COLO829 (cell line): ENCODE measurements at regions not wholly inside any gene's neighbourhood (a gene's known extent, or its start where the extent isn't known, plus 50 kb on each side); places are given as distances from the start of the nearest gene placed in this dataset.

Experiments
- DNase-seq: peaks from one replicate; pipeline ENCODE4 v3.0.0; 2012; ENCODE audit warnings: low spot score

DNA sequence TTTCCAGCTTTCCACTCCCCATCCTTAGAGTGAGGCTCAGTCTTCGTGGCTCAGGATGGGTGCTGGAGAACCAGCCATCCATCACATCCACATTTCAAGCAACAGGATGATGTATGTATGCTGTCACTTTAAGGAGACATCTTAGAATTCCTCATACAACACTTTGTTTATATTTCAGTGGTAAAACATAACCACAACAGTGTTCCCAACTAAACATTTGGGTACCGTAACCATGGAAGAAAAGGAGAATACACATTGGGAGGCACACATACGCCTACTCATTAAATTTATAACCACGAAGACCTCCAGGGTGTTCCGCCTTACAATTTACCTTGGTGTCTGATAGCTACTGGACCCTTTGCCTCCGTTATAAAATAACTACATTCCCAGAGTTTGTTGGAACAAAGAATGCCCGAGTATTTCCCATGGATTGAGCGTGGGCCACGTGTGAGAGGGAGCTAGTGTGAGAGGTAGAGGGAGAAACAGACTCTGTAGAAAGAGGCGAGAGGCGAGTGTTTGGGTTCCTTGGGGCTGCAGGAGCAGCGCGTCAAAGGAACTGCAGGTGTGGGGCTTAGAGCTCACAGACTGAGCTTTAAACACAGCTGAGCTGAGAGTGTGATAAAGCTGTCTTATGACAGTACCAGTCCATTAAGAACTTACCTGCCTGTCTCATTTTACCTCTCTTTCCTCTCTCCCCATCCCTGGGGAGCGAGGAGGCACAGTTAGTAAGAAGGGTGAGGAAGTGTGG is 111.5 kb upstream of the USP24 start:
- DNase-seq, result no peak

DNA sequence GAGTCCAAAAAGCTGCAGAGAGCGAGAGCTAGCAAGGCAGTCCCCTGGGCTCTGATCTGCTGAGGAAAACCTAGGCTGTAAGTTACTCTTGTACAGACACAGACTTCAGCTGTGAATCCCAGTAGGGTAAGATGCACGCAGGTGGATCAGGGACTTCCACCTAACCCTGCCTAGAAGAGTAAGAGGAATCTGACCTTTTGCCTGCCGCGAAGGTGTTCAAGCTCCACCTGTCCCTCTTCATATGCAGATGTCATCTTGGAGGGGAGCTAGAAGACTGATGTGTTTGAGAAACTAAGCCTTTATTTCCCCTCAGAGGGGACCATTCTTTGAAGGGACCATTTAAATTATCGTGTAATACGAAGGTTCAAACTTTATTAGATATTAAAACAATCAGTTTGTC is 108.6 kb upstream of the USP24 start:
- DNase-seq, result no peak

DNA sequence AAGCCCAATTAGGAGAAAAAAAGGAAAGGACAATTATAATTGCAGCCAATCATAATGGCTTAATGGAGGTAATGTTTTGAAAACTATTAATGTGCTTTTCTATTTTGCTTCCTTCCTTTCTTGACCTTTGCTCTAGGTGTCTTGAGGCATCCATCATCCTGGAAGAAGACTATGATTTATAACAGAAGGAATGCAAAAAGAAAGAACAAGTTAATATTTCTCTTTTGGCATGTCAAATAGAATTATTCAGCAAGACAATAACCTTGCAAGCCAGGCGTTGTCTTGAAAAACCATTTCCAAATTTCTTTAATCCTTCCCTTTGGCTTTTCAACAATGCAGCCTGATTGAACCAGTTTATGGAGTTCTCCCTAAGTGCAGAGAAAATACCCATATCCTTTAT is 107.7 kb upstream of the USP24 start:
- DNase-seq, result no peak

DNA sequence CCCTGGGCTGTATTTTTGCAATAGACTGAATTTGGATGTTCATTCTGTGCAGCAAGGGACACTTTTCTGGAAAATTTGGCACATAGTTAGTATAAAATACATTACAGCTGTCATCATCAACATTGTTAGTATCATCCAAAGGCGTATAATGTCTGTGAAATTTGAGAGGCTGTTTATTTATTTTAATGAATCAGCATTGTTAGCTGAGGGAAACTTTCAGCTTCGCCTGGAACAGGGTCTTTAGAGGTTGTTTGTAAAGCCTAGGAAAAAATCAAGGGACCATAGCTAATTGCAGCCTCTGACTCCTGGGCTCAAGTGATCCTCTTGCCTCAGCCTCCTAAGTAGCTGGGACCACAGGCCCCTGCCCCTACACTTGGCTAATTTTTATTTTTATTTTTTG is 106.8 kb upstream of the USP24 start:
- DNase-seq, result no peak

DNA sequence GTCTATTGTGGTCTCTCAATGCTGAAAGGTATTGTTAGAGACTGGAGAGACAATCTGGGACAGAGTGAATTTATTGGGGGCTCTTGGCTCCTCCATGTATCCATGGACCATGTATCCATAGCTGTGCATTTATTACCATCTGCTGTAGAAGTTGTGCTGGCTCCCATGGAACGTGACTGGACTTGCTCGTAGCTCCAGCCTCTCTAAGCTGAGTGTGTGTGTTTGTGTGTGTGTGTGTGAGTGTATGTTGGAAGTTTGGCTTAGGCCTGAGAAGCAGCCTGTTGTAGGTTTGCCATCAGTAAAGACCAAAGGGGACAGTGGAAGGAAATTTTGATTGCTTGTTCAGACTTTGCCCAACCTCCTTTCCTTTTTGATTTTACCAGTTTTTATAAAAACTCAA is 105.7 kb upstream of the USP24 start:
- no peak for DNase-seq

DNA sequence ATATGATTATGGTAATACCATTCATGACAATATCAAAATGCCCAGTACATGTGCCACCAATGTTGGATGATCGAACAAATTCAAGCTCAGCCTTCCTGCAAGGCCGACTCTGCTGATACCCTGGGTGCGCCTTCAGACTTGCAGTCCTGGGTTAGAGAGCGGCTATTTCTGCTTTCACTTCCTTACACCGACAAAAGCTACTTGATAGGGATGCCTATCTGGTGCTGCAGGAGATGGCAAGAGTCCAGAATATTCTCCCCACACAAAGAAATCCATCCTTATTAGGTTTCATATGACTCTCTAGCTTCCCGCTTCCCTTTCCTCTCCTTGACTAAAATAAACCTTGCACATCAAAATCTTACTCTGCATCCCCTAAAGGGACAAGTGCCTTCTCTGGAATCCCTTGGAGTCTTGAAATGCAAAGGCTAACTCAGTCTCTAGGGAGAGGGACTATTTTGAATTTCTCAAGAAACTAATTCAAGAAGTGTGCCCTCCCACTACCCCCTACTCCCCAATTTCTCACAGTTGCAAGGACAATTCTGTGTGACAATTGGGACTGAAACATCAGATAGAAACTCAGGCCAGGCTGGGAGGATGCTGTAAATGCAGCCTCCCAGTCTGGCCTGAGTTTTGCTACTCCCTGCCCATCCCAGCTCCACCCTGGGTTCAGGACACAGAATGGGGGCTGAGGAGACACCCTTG is 103.1 kb upstream of the USP24 start:
- peak; percentile 16 for DNase-seq

DNA sequence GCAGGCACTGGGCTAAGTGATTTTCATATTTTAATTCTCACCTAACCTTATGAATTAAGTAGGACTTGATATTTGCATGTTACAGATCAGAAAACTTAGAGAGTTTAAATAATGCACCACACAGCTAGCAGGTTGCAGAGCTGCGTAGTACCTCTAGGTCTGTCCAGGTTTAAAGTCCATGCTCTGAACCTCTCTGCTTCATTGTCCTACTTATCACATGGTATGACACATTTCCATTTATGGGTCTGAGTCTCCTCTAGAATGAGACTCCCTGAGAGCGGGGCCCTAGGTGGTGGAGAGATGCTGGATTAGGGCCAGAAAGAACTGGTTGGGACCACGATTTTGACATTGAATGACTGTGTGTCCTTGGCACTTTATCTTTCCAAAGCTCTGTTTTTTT is 102.5 kb upstream of the USP24 start:
- DNase-seq, result no peak

DNA sequence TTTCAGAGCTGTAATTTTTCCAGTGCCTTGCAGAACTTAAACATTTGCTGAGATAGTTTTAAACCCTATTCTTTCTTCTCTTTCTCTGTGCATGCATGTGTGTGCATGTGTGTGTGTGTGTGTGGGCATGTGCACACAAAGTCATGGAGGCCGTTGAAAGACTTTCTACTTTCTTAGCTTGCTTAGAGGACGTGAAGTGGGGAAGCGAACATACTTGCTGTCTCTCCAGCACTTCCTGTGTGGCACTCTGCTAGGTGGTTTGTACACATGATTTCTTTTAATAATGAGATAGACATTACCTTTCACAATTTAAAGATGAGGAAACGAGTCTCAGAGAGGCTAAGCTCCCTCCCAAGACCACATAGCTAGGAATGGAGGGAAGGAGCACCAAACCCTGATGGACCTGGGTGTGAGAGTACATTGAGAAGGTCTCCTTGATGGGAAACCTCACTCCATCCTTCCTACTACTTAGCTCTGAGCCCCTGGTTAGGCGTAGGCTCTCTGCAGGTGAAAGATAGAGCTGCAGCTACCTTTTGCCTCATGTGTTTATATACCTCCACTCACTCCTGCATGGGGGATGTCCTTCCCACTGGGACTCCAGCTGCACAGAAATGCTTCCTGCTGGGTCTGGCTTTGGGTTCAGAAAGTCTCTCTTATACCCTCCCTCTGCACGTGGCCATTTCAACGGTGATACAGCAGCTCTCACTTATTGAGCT is 101.9 kb upstream of the USP24 start:
- DNase-seq, result no peak

DNA sequence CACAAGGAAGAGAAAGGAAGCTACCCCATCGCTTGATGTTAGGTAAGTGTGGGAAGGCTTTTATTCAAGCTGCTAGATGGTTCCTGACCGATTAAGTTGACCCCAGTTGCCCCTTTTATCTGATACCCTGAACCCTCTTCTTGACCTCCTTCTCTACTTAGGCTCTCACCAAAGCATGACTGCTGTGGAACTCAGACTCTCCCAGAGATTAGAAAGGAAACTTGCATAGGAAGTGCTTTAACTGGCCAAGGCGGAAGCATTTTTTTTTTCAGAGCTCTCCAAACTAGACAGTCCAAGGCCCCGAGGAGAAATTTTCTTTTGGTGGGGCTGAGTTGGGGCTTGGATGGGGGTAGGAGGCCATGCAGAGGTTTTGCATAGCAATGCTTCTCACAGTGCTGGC is 101.3 kb upstream of the USP24 start:
- no peak for DNase-seq

DNA sequence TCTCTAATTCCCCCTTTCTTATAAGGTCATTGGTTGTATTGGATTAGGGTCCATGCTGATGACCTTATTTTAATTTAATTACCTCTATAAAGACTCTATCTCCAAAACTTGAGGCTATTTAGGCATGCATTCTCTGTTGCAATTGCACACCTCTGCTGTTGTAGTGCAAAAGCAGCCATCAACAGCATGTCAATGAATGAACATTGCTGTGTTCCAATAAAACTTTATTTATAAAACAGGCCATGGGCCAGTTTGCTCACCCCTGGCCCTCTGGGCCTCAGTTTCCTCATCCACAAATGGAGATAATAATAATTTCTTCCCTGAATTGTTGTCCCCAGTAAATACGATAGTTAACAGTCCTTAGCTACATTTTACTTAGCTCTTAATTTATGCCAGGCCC is 100.4 kb upstream of the USP24 start:
- no peak for DNase-seq

DNA sequence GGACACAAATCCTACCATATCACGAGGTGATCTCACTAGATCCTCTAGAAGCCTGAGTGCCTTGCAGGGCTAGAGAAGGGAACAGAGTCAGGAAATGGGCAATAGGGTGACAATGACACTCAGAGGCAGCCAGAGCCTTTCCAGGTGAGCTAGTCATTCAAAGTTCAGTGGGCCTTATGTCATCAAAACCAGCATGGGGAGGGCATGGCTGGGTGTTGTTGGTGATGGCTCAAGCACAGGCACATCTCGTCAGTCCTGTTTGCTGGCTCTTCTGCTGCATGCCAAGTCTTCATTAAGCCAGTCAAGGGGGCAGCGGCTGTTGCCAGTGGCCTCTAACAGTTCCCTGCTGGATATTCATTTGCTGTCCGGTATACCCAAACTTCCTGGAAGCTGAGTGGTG is 99.6 kb upstream of the USP24 start:
- no peak for DNase-seq

DNA sequence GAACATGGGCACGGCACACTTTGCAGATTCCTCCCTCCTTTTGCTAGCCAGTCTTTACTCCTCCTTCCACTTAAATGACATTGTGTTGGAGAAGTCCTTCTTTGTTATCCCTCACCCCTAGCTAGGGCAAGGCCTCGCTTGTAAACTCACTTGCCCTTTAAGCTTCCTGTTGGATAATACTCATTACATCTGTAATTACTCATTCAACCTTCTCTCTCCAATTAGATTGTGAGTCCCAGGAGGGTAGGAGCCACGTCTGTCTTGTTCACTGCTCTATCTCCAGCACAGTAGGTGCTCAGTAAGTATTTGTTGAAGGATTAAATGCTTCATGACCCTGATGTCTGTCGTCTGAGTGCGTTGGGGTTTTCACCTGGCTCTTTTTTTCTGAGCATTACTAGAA is 98.7 kb upstream of the USP24 start:
- DNase-seq, result peak; percentile 53

DNA sequence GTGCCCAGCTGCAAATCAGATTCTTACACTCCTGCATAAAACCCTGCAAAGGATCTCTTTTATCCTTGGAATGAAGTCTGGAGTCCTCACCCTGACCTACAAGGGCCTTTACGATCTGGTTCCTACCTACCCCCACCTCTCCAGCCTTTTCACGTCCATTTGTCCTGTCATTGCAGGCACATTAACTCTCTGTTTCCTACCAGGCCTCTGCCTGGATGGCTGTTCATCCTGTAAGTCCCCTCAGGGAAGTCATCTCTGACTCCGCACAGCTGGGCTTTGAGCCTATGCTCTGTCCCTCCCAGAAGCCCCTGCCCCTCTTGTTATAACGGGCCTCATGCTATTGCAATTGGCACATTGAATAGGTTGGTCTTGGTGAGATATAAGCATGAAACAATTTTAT is 96.8 kb upstream of the USP24 start:
- DNase-seq, result no peak

DNA sequence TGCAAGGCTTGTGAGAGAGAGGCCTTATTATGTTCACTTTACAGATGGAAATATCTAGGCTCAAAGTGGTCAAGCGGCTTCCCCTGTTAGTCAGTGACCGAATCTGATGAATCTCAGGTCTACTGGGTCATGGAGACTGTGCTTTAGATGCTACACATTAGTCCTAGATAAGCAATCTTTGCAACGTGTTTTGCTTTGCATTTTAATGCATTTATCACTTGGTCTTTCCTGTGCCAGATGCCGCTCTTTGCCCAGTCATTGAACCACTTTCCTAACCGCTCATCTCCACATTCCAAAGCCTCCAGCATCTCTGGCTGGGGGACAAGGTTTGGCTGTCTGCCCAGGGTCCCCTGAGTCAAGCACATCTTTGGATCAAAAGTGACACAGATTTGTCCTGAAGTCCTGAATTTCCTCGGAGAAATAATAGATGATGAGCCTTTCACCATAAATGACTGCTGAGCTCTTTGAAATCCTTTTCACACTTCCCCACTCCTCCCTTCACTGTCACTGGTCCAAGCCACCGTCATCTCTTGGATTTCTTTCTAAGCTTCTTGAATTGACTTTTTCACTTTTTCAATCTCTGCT is 96.0 kb upstream of the USP24 start:
- no peak for DNase-seq

DNA sequence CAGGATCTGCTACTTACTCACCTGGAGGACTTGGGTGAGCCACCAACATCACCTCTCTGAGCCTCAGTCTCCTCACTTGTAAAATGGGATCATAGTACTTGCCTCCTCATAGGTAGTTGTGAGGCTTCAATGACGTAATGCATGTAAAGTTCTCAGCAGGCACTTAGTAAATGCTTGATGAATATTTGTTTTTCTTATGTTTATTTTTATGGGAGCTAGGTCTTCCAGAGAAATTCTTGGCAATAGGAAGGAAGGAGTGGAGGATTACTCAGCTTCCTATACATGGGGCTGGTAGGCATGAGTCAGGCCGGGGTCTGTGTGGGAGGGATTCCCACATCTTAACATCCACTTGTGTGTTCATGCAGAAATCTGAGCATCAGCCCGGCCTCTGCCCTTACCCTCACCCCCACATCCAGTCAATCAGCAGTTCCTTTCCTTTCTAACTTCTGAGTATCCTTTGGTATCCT is 95.4 kb upstream of the USP24 start:
- peak; percentile 74 for DNase-seq

DNA sequence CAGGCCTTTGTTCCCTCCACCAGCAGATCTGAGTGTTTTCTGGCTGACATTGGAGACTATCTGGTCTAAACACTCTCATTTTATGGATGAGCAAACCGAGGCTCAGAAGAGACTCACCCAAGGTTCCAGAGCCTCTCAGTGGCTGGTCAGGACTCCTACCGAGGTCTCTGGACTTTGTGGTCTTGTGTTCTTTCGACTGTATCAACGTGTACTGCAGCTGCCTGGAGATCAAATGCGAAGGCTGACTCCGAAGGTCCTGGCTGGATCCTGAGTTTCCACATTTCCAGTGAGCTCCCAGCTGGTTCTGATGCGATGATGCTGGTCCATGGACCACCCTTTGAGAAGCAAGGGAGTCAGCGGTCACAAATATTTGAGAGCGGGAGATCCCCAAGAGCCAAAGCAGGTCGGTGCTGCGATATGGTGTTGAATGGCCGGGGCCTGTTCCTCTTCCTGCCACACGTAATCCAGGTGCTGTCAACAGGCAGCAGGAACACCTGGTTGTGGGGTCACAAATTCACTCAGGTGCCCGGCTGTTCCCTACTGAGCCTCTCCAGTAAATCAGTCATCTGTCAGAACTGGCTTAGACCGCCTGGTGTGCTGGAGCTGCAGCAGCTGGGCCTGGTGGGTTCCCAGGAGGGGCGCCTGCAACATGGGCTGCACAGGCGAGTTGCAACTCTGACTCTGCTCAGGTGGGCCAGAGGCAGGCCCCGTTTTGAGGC is 94.8 kb upstream of the USP24 start:
- DNase-seq, result no peak

DNA sequence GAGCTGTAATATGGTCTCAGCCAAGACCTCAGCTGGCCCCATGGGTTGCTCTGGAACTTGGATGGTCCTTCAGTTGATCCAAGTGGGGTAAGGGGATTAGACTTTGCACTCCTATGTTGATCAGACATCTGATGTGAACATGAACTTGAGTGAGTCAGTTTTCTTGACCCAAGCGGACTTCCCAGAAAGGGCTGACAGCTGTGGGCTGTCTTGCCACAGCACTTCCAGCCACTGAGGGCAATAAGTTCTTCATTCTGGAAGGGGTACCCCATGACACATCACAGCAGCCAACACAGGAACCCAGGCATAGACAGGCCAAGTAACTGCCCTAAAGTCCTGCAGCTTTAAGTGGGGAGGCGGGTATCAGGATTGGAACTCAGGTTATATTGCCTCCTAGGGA is 93.9 kb upstream of the USP24 start:
- DNase-seq, result no peak

DNA sequence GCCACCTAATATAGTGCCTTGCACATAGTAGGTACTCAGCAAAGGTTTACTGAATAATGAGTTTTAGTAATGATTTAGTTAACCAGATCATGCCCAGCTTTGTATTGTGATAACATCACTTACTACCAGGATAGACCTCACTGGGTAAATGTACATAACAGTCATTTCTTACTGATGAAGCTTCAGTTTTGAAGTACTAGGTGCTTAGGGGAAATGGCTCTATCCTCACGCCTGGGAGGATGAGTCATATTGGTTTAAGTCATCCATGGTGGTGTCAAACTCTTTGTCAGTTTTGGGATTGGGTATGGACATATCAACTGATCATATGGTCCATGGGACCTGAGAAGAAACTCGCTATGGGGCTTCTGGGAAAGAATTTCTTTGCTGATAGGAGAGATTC is 90.6 kb upstream of the USP24 start:
- DNase-seq, result no peak

DNA sequence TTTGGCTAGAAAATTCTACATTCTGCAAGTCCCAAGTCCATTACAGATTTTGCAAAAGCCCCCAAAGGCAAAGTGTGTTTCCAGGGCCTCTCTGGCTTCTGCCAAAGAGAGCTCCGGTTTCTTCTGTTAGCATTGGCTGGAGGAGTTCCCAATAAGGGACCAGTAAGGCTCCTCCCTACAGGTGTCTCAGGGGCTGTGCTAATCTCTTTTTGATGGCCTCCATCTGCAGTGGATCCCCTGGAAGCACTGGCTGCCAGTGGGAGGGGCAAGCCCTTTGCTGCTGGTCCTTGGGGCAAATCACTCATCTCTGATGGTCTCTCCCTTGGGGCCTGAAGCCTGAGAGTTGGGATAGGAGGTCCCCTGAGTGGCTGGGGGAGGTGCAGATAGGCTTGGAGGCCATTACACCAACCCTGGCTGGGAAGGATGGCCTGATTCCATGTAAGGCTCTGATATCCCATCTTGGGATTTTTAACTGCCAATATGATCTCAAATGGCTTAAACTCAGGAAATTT is 89.1 kb upstream of the USP24 start:
- DNase-seq, result no peak

DNA sequence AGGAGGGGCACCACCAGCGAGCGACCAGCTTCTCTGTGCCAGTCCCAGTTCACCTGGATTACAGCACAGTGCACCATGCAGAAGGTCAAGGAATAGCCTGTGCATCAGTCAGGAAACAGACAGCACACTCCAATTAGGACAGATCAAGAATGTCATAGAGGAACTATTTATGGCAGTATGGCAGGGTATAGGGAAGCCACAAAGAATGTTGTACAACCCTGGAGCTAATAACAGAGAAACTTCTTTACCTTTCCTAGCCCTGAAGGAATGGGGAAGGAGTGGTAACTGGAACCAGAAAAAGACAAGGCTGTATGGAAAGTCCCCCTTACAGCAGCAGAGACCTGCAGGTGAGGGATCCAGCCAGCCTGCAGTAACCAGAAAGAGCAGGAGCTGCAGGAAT is 87.8 kb upstream of the USP24 start:
- no peak for DNase-seq

DNA sequence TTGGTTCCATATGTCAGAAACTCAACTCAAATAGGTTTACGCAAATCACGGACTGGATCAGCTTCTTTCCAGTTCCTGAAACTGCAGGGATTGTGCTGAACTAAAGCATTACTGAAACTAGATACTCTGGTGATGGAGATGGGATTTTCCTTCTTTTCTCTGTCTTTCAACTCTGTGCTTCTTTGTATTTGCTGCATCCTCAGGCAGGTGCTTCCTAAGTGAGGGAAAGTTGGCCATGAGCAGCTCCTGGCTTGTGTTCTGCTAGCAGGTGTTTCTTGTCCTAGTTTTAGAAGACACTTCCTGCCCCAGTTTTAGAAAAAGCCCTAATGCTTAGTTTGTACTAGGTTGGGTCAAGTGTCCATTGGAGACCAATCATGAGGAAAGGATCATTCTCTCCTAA is 86.7 kb upstream of the USP24 start:
- DNase-seq, result no peak

DNA sequence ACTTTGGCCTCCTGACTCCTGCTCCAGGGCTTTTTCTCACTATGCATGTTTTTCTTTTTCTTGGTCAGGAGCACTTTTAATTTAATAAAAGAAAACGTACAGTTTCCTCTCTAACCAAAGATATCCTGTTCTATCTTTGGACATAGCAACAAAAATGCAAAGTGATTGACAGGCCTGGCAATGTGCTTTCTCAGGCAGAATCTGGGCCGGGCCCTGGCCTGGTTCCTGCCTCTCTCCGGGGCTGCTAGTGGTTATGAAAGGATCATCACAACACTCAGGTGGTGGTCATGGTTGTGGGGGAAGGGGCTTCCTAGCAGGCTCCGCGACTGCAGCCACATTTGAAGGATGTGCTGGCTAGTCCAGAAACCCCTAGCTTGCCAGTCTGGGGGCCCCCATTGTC is 85.8 kb upstream of the USP24 start:
- DNase-seq, result no peak
